DOHH2 (cell line): ENCODE measurements at regions not wholly inside any gene's neighbourhood (a gene's known extent, or its start where the extent isn't known, plus 50 kb on each side); places are given as distances from the start of the nearest gene placed in this dataset.

Experiments
- H3F3A ChIP-seq: fragments of 200-600 bp; sonication (generic), shearing (Covaris generic); 2 replicates; pipeline ENCODE4 v1.6.0; 2016; ENCODE audit warnings: antibody characterized with exemption, mild to moderate bottlenecking; ENCODE audit not compliant: control insufficient read depth, insufficient read depth
- H3K27ac ChIP-seq: fragments of 200-600 bp; sonication (generic); 2 replicates; pipeline ENCODE4 v1.5.1; 2014; ENCODE audit warnings: low read depth, mild to moderate bottlenecking, low read length, moderate library complexity
- H3K27me3 ChIP-seq: fragments of 200-600 bp; sonication (generic); 2 replicates; pipeline ENCODE4 v1.6.1; 2014; ENCODE audit warnings: mild to moderate bottlenecking, low read length, mixed read lengths; ENCODE audit not compliant: control insufficient read depth
- H3K36me3 ChIP-seq: fragments of 200-600 bp; sonication (generic); 2 replicates; pipeline ENCODE4 v1.6.1; 2014; ENCODE audit warnings: mild to moderate bottlenecking, low read length, moderate library complexity, mixed read lengths; ENCODE audit not compliant: control insufficient read depth
- H3K4me1 ChIP-seq: fragments of 200-600 bp; sonication (generic); 2 replicates; pipeline ENCODE4 v1.6.1; 2014; ENCODE audit warnings: mild to moderate bottlenecking, low read length, mixed read lengths; ENCODE audit not compliant: control insufficient read depth
- H3K4me2 ChIP-seq: fragments of 200-600 bp; sonication (generic); 2 replicates; pipeline ENCODE4 v1.6.0; 2014; ENCODE audit warnings: mild to moderate bottlenecking, low read length, moderate library complexity
- H3K4me3 ChIP-seq: fragments of 200-600 bp; sonication (generic); 2 replicates; pipeline ENCODE4 v1.5.1; 2014; ENCODE audit warnings: mild to moderate bottlenecking, low read length, mixed read lengths
- H3K79me2 ChIP-seq: fragments of 200-600 bp; sonication (generic); 2 replicates; pipeline ENCODE4 v1.6.1; 2014; ENCODE audit warnings: mild to moderate bottlenecking, low read length, mixed read lengths; ENCODE audit not compliant: control insufficient read depth
- H3K9me2 ChIP-seq: fragments of 200-600 bp; sonication (generic); replicated peaks from 2 replicates; pipeline ENCODE4 v1.6.1; 2014; ENCODE audit warnings: mild to moderate bottlenecking, low read length, mixed read lengths; ENCODE audit not compliant: control insufficient read depth
- H3K9me3 ChIP-seq: fragments of 200-600 bp; sonication (generic); 2 replicates; pipeline ENCODE4 v1.6.1; 2014; ENCODE audit warnings: antibody characterized with exemption, low read length, mixed read lengths; ENCODE audit not compliant: control insufficient read depth, insufficient read depth
- H4K20me1 ChIP-seq: fragments of 200-600 bp; sonication (generic); 2 replicates; pipeline ENCODE4 v1.6.0; 2014; ENCODE audit warnings: low read depth, mild to moderate bottlenecking, antibody characterized with exemption, low read length, moderate library complexity; ENCODE audit not compliant: control insufficient read depth, insufficient read depth
- EZH2phosphoT487 ChIP-seq: fragments of 200-600 bp; sonication (generic); IDR thresholded peaks from 2 replicates; pipeline ENCODE4 v1.6.1; 2017; ENCODE audit warnings: borderline replicate concordance, mild to moderate bottlenecking, antibody characterized with exemption, low read length, moderate library complexity, mixed read lengths
- TF ChIP-seq, protein P1 (sequence below): fragments of 200-600 bp; sonication (generic); IDR thresholded peaks from one replicate; pipeline ENCODE4 v1.5.1; 2014; ENCODE audit warnings: antibody characterized with exemption, mild to moderate bottlenecking, low read depth, low read length; ENCODE audit not compliant: poor library complexity, severe bottlenecking

DNA sequence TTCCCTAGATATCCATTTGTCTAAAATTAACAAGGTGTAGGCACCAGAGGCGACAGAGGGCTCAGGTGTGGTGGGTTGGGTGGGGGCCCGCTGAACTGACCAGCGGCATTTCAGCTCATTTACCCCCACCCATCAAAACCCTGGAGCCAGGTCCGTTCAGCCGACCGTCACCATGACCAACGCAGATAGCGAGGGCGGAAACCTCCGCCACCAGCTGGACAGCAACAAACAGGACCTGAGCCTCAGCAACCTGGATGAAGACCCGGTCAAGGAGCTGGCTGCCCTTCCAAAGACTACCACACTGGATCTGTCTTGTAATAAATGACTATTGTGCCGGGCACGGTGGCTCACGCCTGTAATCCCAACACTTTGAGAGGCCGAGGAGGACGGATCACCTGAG is 120.8 kb upstream of the LGSN start:
- Histone ChIP-seq H3K4me2 (no peak overlapping the region), H3K4me1 (no peaks in the 10 kb centered on the region), H3K9me3 (no peaks in the 10 kb centered on the region), H3K27ac (no peak overlapping the region), H4K20me1 (no peaks in the 10 kb centered on the region), H3F3A (no peaks in the 10 kb centered on the region), H3K4me3 (no peak overlapping the region), H3K79me2 (no peaks in the 10 kb centered on the region), H3K36me3 (no peaks in the 10 kb centered on the region), H3K27me3 (no peaks in the 10 kb centered on the region), H3K9me2 (no peaks in the 10 kb centered on the region)
- TF ChIP-seq, protein P1, sequence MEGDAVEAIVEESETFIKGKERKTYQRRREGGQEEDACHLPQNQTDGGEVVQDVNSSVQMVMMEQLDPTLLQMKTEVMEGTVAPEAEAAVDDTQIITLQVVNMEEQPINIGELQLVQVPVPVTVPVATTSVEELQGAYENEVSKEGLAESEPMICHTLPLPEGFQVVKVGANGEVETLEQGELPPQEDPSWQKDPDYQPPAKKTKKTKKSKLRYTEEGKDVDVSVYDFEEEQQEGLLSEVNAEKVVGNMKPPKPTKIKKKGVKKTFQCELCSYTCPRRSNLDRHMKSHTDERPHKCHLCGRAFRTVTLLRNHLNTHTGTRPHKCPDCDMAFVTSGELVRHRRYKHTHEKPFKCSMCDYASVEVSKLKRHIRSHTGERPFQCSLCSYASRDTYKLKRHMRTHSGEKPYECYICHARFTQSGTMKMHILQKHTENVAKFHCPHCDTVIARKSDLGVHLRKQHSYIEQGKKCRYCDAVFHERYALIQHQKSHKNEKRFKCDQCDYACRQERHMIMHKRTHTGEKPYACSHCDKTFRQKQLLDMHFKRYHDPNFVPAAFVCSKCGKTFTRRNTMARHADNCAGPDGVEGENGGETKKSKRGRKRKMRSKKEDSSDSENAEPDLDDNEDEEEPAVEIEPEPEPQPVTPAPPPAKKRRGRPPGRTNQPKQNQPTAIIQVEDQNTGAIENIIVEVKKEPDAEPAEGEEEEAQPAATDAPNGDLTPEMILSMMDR: no peak
- no peak for TF ChIP-seq EZH2phosphoT487

DNA sequence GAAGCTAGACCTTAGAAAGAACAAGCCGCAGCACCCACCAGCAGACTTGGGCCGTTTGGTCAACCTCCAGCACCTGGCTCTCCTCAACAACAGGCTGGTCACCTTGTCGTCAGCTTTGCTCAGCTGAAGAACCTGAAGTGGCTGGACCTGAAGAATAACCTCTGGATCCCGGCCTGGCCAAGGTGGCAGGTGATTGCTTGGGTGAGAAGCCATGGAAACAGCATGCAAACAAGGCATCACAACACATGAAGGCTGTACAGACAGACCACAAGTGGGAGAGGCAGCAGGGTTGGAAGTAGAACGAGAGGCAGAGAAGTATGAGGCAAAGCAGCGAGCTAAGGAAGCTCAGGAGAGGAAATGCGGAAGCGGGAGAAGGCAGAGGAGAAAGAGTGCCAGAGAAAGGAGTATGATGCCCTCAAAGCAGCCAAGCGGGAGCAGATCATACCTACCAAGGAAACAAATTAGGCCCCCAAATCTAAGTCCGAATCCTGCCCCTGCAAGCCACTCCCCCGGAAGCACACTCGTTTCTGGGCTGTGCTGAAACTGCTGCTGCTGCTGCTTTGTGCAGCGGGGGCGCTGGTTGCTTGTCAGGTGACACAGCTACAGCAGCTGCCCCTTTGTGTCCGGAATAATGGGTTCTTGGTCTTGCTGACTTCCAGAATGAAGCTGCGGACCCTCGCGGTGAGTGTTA is 121.6 kb upstream of the LGSN start:
- Histone ChIP-seq H3K79me2 (no peaks in the 10 kb centered on the region), H3K27ac (no peak overlapping the region), H4K20me1 (no peaks in the 10 kb centered on the region), H3K9me2 (no peaks in the 10 kb centered on the region), H3K36me3 (no peaks in the 10 kb centered on the region), H3K27me3 (no peaks in the 10 kb centered on the region), H3K4me1 (no peaks in the 10 kb centered on the region), H3F3A (no peaks in the 10 kb centered on the region), H3K4me2 (no peak overlapping the region), H3K9me3 (no peaks in the 10 kb centered on the region), H3K4me3 (no peak overlapping the region)
- no peak for TF ChIP-seq EZH2phosphoT487
- TF ChIP-seq, protein P1: no peak

DNA sequence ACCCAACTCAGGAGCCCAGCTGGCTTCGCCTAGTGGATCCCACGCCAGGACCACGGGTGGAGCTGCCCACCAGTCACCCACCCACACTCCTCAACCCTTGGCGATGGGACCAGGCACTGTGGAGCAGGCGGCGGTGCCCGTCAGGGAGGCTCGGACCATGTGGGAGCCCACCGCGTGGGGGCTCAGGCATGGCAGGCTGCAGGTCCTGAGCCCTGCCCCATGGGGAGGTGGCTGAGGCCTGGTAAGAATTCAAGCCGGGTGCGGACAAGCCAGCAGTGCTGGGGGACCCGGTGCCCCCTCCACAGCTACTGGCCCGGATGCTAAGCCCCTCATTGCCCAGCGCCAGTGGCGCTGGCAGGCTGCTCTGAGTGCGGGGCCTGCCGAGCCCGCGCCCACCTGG is 123.1 kb upstream of the LGSN start:
- TF ChIP-seq, protein P1: no peak
- no peak for TF ChIP-seq EZH2phosphoT487
- no peaks in the 10 kb centered on the region for H3K9me2 ChIP-seq
- H3K9me3 ChIP-seq: no peaks in the 10 kb centered on the region
- no peaks in the 10 kb centered on the region for H3K4me1 ChIP-seq
- no peaks in the 10 kb centered on the region for H3K36me3 ChIP-seq
- H4K20me1 ChIP-seq: no peaks in the 10 kb centered on the region
- H3K27me3 ChIP-seq: no peaks in the 10 kb centered on the region
- no peak overlapping the region for H3K27ac ChIP-seq
- no peaks in the 10 kb centered on the region for H3F3A ChIP-seq
- H3K79me2 ChIP-seq: no peaks in the 10 kb centered on the region
- H3K4me2 ChIP-seq: no peak overlapping the region
- no peak overlapping the region for H3K4me3 ChIP-seq
